ENCODE measurements at regions not wholly inside any gene's neighbourhood (a gene's known extent, or its start where the extent isn't known, plus 50 kb on each side); places are given as distances from the start of the nearest gene placed in this dataset.

GRCh38 chr3:24736701-24737100, 242.1 kb upstream of the THRB start:
- no peak for TF ChIP-seq ZBTB11 (tag by site-specific recombination; conservative IDR thresholded peaks at IDR 0.05; ENCODE audit: low read depth)
- TF ChIP-seq EGR2 (tag by site-specific recombination; IDR thresholded peaks at IDR 0.05; ENCODE audit: low read depth) = no peak
- no peak for TF ChIP-seq ZNF16 (tag by site-specific recombination; IDR thresholded peaks at IDR 0.05; ENCODE audit: low read depth)
- no peak for TF ChIP-seq ZNF311 (tag by site-specific recombination; IDR thresholded peaks at IDR 0.05; ENCODE audit: borderline replicate concordance)
- TF ChIP-seq ZBTB17 (tag by site-specific recombination; IDR thresholded peaks at IDR 0.05) = no peak
- no peak for TF ChIP-seq REST (tag by site-specific recombination; IDR thresholded peaks at IDR 0.05)
- no peak for TF ChIP-seq ZNF548 (tag by site-specific recombination; IDR thresholded peaks at IDR 0.05)
- TF ChIP-seq ZNF184 (tag by site-specific recombination; IDR thresholded peaks at IDR 0.05) = no peak
- TF ChIP-seq PBX3 (CRISPR knock-in tag; IDR thresholded peaks at IDR 0.05) = no peak
- TF ChIP-seq WT1 (tag by site-specific recombination; IDR thresholded peaks at IDR 0.05) = no peak
- no peak for TF ChIP-seq ZNF529 (tag by site-specific recombination; IDR thresholded peaks at IDR 0.05; ENCODE audit: insufficient replicate concordance)
- no peaks in the 10 kb centered on the region for H3K4me1 ChIP-seq (ENCODE audit: control insufficient read depth, insufficient read depth, low read length)
- ChIA-PET CTCF (no interaction called here), POLR2A (no interaction called here)
- H3K27ac ChIP-seq (ENCODE audit: extremely low read depth, low read depth, low read length) = no peak overlapping the region
- no peaks in the 10 kb centered on the region for H3K9me3 ChIP-seq (ENCODE audit: control insufficient read depth, insufficient read depth, low read depth, low read length)
- H3K36me3 ChIP-seq (ENCODE audit: control insufficient read depth in 2 of 2, insufficient read depth in 1 of 2, low read length in 2 of 2) = no peaks in the 10 kb centered on the region
- no peak overlapping the region for H3K4me3 ChIP-seq (ENCODE audit: low read depth, low read length)

GRCh38 chr3:24740326-24740725, 245.7 kb upstream of the THRB start:
- ChIA-PET CTCF (no interaction called here), POLR2A (no interaction called here)
- no peak for TF ChIP-seq ZNF561 (tag by site-specific recombination; IDR thresholded peaks at IDR 0.05; ENCODE audit: borderline replicate concordance)
- no peak for TF ChIP-seq ZNF785 (tag by site-specific recombination; IDR thresholded peaks at IDR 0.05)
- no peak for TF ChIP-seq ZNF18 (tag by site-specific recombination; IDR thresholded peaks at IDR 0.05)
- no peak for TF ChIP-seq ZNF529 (tag by site-specific recombination; IDR thresholded peaks at IDR 0.05; ENCODE audit: insufficient replicate concordance)
- TF ChIP-seq ZBTB20 (tag by site-specific recombination; IDR thresholded peaks at IDR 0.05) = no peak
- no peak for TF ChIP-seq ZNF311 (tag by site-specific recombination; IDR thresholded peaks at IDR 0.05; ENCODE audit: borderline replicate concordance)
- no peak for TF ChIP-seq ZNF366 (tag by site-specific recombination; conservative IDR thresholded peaks at IDR 0.05)
- TF ChIP-seq HOXD13 (CRISPR knock-in tag; IDR thresholded peaks at IDR 0.05; ENCODE audit: borderline replicate concordance) = no peak
- TF ChIP-seq ZNF560 (tag by site-specific recombination; IDR thresholded peaks at IDR 0.05; ENCODE audit: borderline replicate concordance) = no peak
- no peak for TF ChIP-seq GLIS1 (tag by site-specific recombination; IDR thresholded peaks at IDR 0.05)
- Histone ChIP-seq H3K4me3 (ENCODE audit: low read depth, low read length) (no peak overlapping the region), H3K9me3 (ENCODE audit: control insufficient read depth, insufficient read depth, low read depth, low read length) (no peaks in the 10 kb centered on the region), H3K4me1 (ENCODE audit: control insufficient read depth, insufficient read depth, low read length) (no peaks in the 10 kb centered on the region), H3K27ac (ENCODE audit: extremely low read depth, low read depth, low read length) (no peak overlapping the region), H3K36me3 (ENCODE audit: control insufficient read depth in 2 of 2, insufficient read depth in 1 of 2, low read length in 2 of 2) (no peaks in the 10 kb centered on the region)

Data from HEK293 (cell line).